Body of pancreas (tissue), 4 donors: ENCODE measurements at regions not wholly inside any gene's neighbourhood (a gene's known extent, or its start where the extent isn't known, plus 50 kb on each side); places are given as distances from the start of the nearest gene placed in this dataset.

Experiments used
- POLR2A ChIP-seq, 3 donors: fragments of 450-650 bp; IDR thresholded peaks; one replicate each; pipeline ENCODE4 v1.6.1; 2016; ENCODE audit warnings: antibody characterized with exemption in 3 of 3, mild to moderate bottlenecking in 2 of 3
- TF ChIP-seq, protein P1 (sequence below), 7 experiments: fragments of 450-650 bp in 4 of 7; fragments of 200-600 bp in 3 of 7; sonication (generic) in 3 of 7; IDR thresholded peaks; one replicate each; pipeline ENCODE4 v1.5.1; 2016 to 2019; ENCODE audit warnings: antibody characterized with exemption in 7 of 7

DNA sequence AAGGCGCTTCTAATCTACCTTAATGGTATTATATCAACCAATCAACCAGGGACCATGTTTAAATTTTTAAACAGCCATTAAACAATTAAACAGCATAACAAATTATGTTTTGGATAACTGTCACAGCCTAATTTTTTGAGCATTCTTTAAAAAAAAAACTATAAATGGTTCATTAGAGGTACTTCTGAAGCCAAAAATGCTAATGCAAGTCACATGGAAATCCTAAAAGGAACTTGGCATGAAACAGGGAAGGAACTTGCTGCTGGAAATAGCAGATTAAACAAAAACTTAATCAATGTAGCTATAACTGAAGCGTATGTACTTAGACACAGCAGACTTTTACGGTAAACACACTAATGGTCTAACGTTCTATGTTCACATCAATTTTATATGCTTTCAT is 190.2 kb upstream of the BTG1 start:
- no peak for TF ChIP-seq POLR2A (IDR thresholded peaks at IDR 0.05)
- TF ChIP-seq, protein P1, sequence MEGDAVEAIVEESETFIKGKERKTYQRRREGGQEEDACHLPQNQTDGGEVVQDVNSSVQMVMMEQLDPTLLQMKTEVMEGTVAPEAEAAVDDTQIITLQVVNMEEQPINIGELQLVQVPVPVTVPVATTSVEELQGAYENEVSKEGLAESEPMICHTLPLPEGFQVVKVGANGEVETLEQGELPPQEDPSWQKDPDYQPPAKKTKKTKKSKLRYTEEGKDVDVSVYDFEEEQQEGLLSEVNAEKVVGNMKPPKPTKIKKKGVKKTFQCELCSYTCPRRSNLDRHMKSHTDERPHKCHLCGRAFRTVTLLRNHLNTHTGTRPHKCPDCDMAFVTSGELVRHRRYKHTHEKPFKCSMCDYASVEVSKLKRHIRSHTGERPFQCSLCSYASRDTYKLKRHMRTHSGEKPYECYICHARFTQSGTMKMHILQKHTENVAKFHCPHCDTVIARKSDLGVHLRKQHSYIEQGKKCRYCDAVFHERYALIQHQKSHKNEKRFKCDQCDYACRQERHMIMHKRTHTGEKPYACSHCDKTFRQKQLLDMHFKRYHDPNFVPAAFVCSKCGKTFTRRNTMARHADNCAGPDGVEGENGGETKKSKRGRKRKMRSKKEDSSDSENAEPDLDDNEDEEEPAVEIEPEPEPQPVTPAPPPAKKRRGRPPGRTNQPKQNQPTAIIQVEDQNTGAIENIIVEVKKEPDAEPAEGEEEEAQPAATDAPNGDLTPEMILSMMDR (IDR thresholded peaks at IDR 0.05), result no peak
